ENCODE measurements at regions not wholly inside any gene's neighbourhood (a gene's known extent, or its start where the extent isn't known, plus 50 kb on each side); places are given as distances from the start of the nearest gene placed in this dataset.

DNA sequence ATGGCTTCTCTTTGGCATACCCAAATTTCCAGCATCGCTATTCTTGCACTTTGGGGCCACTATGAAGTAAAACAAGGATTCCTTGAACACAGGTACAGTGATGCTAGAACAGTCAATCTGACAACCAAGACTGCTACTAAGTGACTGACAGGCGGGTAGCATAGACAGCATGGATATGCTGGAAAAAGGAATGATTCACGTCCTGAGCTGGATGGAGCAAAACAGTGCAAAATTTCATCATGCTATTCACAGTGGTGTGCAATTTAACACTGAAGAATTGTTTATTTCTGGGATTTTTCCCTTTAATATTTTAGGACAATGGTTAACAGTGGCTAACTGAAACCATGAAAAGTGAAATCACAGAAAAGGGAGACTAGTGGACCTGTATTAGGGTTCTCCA, 1511.2 kb upstream of the ZEB2 start:
- ATAC-seq: no peak
- H3K27me3 ChIP-seq: no peaks in the 10 kb centered on the region
- no peak for DNase-seq
- no peak overlapping the region for H3K27ac ChIP-seq
- H3K36me3 ChIP-seq: no peaks in the 10 kb centered on the region
- TF ChIP-seq, protein P1, sequence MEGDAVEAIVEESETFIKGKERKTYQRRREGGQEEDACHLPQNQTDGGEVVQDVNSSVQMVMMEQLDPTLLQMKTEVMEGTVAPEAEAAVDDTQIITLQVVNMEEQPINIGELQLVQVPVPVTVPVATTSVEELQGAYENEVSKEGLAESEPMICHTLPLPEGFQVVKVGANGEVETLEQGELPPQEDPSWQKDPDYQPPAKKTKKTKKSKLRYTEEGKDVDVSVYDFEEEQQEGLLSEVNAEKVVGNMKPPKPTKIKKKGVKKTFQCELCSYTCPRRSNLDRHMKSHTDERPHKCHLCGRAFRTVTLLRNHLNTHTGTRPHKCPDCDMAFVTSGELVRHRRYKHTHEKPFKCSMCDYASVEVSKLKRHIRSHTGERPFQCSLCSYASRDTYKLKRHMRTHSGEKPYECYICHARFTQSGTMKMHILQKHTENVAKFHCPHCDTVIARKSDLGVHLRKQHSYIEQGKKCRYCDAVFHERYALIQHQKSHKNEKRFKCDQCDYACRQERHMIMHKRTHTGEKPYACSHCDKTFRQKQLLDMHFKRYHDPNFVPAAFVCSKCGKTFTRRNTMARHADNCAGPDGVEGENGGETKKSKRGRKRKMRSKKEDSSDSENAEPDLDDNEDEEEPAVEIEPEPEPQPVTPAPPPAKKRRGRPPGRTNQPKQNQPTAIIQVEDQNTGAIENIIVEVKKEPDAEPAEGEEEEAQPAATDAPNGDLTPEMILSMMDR (IDR thresholded peaks at IDR 0.05): no peak
- H3K9me3 ChIP-seq: no peaks in the 10 kb centered on the region
- intact Hi-C loops (cut with DNase I): no loop called here
- no peaks in the 10 kb centered on the region for H3K4me1 ChIP-seq
- no peak overlapping the region for H3K4me3 ChIP-seq

DNA sequence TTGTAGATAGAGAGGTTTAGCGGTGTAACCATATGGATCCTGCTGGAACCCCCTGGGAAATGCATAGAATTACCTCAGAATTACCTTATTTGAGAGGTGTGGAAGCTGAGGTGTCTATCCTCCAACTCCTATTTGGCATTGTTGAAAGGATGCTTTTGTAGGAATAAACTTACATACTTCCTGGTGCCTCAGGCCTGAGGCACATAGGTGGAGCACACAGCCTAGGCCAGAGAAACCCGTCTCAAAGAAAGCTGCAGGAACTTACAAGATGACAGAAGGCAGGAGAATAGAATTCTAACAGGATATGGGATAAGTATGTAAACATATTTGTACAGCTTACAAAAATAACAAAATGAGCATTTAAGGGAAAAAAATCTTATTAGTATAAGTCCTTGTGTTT, 1507.2 kb upstream of the ZEB2 start:
- H3K4me1 ChIP-seq: no peaks in the 10 kb centered on the region
- H3K4me3 ChIP-seq: no peak overlapping the region
- TF ChIP-seq, protein P1 (IDR thresholded peaks at IDR 0.05): no peak
- H3K9me3 ChIP-seq: no peaks in the 10 kb centered on the region
- intact Hi-C loops (cut with DNase I): no loop called here
- no peak for ATAC-seq
- no peaks in the 10 kb centered on the region for H3K27me3 ChIP-seq
- no peak for DNase-seq
- H3K27ac ChIP-seq: no peak overlapping the region
- no peaks in the 10 kb centered on the region for H3K36me3 ChIP-seq

DNA sequence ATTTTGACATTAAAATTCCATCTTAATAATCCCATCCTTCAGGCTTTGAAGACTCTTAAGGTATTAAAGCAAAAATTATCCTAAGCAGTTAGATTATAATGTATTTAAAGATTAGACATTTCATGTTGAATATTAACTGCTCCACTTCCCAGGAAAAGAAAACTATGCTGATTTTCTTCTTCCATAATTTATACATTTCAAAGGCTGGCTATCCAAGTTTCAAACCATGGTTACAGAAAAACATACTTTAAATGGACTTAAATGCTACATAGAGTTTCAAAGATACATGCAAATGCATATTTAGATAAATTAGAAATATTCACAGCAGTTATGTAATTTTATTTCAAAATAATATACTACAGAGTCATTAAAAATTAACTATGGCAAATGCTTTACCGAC, 1505.6 kb upstream of the ZEB2 start:
- H3K27me3 ChIP-seq: no peaks in the 10 kb centered on the region
- DNase-seq (no peak), ATAC-seq (no peak)
- H3K27ac ChIP-seq: no peak overlapping the region
- no peaks in the 10 kb centered on the region for H3K9me3 ChIP-seq
- no peaks in the 10 kb centered on the region for H3K36me3 ChIP-seq
- TF ChIP-seq, protein P1 (IDR thresholded peaks at IDR 0.05): no peak
- no peaks in the 10 kb centered on the region for H3K4me1 ChIP-seq
- intact Hi-C loops (cut with DNase I): no loop called here
- H3K4me3 ChIP-seq: no peak overlapping the region

DNA sequence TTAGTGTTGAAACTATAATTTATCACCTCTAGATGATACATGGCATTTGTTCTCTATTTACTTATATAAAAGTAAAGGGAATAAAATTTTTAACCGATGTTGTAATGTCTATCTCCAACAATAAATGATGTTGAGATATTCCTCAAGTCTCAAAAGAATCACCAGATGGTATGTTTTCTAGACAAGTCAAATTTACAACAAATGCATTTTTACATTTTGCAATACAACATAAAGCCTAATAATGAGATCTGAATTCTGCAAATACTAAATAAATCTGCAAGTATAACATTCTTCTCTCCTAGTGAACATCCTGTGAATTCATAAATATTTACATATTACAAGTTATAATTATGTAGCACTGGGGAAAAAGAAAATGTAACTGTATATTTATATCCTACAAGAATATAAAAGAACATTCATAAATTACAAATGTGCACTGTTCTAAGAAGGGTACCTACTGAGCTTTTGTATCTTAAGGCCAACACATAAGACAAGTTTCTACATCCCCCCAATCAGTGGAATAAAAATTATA, 1504.4 kb upstream of the ZEB2 start:
- Histone ChIP-seq H3K27me3 (no peaks in the 10 kb centered on the region), H3K9me3 (no peaks in the 10 kb centered on the region), H3K4me3 (no peak overlapping the region), H3K4me1 (no peaks in the 10 kb centered on the region), H3K27ac (no peak overlapping the region), H3K36me3 (no peaks in the 10 kb centered on the region)
- TF ChIP-seq, protein P1 (IDR thresholded peaks at IDR 0.05): no peak
- DNase-seq (peak in 2 of 4 donors; percentile 49 to 52), ATAC-seq (no peak)
- intact Hi-C loops (cut with DNase I): no loop called here

DNA sequence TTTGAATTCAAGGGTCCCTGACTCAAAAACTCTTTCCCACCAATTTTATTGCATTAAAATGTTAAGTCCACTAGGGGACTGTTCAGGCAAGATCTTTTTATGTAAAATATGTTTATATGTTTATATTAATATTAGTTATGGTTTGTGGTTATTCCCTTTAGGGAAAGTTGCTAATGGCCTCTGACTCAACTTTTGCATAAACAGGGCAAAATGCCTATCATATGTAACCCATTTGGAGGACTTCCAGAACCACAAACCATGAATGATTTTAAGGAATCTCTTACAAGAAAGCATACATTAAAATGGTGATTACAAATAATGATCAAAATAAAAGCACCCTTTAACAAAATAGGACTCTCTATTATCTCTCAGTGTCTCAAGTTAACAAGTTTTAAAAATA, 1484.5 kb upstream of the ZEB2 start:
- H3K4me1 ChIP-seq: no peaks in the 10 kb centered on the region
- no peaks in the 10 kb centered on the region for H3K27me3 ChIP-seq
- TF ChIP-seq, protein P1 (IDR thresholded peaks at IDR 0.05): no peak
- no peaks in the 10 kb centered on the region for H3K36me3 ChIP-seq
- no peak overlapping the region for H3K4me3 ChIP-seq
- intact Hi-C loops (cut with DNase I): no loop called here
- no peak for ATAC-seq
- no peaks in the 10 kb centered on the region for H3K9me3 ChIP-seq
- no peak for DNase-seq
- no peak overlapping the region for H3K27ac ChIP-seq

Data from left lung (tissue), 4 donors.